ENCODE measurements at regions not wholly inside any gene's neighbourhood (a gene's known extent, or its start where the extent isn't known, plus 50 kb on each side); places are given as distances from the start of the nearest gene placed in this dataset.

- TF ChIP-seq CTCF (IDR thresholded peaks at IDR 0.05; ENCODE audit: low read length) (no peak), EZH2 (optimal IDR thresholded peaks at IDR 0.05; ENCODE audit: low read depth, low read length) (no peak)
Observed at GRCh38 chr9:13027879-13028278, 251.6 kb downstream of the MPDZ start.
